GM12874 (cell line): ENCODE measurements at regions not wholly inside any gene's neighbourhood (a gene's known extent, or its start where the extent isn't known, plus 50 kb on each side); places are given as distances from the start of the nearest gene placed in this dataset.

ENCODE experiments used
- CTCF ChIP-seq: IDR thresholded peaks from 2 replicates; pipeline ENCODE4 v1.5.1; 2011; ENCODE audit warnings: low read depth, mild to moderate bottlenecking, control low read depth, low read length, moderate library complexity; ENCODE audit not compliant: insufficient read depth

GRCh38 chr5:58094031-58094430 lies 365.9 kb downstream of the PLK2 start:
- TF ChIP-seq CTCF = no peak

- TF ChIP-seq CTCF = no peak
Observed at GRCh38 chr5:58090704-58091103, 369.2 kb downstream of the PLK2 start.

DNA sequence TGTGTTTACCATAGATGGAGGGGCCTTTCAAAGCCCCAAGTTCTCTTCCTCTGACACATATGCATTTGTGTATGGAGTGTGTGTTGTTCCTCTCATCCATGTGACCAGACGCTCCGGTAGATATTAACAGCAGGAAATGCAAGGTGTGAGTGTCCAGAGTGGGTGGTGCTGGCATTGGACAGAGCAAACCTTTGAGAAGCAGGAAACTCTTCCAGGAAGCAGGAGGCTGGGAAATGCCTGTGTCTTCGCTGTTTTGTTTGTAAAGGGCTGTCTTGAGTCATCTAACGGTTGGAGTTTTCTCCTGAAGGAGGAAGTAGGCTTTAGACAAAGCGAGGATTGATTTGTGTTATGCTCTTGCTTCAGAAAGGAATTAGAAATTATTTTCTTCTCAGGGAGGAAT lies 370.9 kb downstream of the PLK2 start:
- no peak for TF ChIP-seq CTCF

- TF ChIP-seq CTCF = no peak
Observed at GRCh38 chr5:58087905-58088304, 372.0 kb downstream of the PLK2 start.

DNA sequence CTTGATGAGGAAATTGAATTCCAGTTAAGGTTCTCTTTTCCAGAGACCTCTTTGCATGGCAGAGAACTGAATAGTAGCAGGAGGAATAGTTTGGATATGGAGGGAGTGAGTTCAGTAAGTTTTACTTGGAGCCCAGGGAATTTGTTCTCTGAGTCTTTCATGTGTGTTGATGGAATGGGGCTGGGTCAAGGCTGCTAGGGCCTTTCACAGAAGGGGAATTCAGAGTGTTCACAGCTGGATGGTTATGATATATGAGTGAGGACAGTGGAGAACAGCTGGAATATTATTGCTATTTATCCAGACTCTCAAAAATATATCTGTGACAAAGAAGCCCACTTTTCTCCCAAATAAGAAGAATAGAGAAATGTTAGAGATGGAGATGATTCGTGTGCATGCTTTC lies 372.8 kb downstream of the PLK2 start:
- TF ChIP-seq CTCF = no peak

DNA sequence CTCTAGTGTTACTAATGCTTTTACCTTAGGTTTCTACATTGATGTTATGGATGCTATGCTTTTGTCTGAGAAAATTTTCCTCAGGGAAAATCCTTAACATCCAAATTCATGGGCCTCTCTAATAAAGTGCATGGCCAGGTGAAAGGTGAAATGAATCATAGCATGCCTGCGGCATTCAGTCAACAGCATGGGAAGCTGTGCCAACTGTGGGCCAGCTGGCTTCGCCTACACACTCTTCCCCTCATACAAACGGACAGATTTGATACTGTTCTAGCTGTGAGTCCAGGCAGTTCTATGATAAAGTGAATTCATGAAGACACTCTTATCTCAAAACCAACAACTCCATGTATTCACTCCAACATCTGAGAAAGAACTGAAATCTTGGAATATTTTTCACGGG lies 374.1 kb downstream of the PLK2 start:
- no peak for TF ChIP-seq CTCF

DNA sequence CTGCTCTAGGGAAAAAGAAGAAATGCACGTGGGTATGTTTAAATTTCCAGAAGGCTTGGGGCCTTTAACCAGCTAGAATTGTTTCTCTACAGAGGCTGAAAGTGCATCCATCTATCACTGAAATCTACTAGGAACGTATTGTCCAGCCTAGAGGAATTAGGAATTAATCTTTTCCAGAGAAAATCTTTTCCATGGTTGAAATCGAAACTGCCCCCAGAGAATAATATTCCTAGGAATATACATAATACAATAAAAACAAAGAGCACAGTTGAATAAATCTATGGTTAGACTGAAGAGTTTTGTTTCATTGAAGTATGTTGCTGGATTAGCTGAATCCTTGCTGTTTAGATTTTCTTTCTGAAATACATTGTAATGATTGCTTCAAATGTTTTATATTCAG lies 378.5 kb downstream of the PLK2 start:
- no peak for TF ChIP-seq CTCF

- no peak for TF ChIP-seq CTCF
Observed at GRCh38 chr5:58080573-58080972, 379.3 kb downstream of the PLK2 start.
